ENCODE measurements at regions not wholly inside any gene's neighbourhood (a gene's known extent, or its start where the extent isn't known, plus 50 kb on each side); places are given as distances from the start of the nearest gene placed in this dataset.

GRCh38 chr5:25415970-25416369 is 771.2 kb upstream of the CDH10 start:
- TF ChIP-seq REST (IDR thresholded peaks at IDR 0.05; ENCODE audit: low read depth, low read length) = no peak
- TF ChIP-seq CTCF (IDR thresholded peaks at IDR 0.05) = no peak
- TF ChIP-seq EZH2phosphoT487 (IDR thresholded peaks at IDR 0.05; ENCODE audit: borderline replicate concordance, low read depth) = no peak
- TF ChIP-seq MAX (IDR thresholded peaks at IDR 0.05; ENCODE audit: low read depth) = no peak
- TF ChIP-seq RCOR1 (IDR thresholded peaks at IDR 0.05; ENCODE audit: low read length) = no peak
- TF ChIP-seq RAD21 (IDR thresholded peaks at IDR 0.05; ENCODE audit: low read length) = no peak
- TF ChIP-seq PBX3 (IDR thresholded peaks at IDR 0.05) = no peak
- no peak for TF ChIP-seq POLR2AphosphoS5 (IDR thresholded peaks at IDR 0.05; ENCODE audit: low read depth, low read length)
- no peak for TF ChIP-seq NFIC (IDR thresholded peaks at IDR 0.05; ENCODE audit: borderline replicate concordance)
- TF ChIP-seq TAF1 (IDR thresholded peaks at IDR 0.05; ENCODE audit: borderline replicate concordance, low read depth, low read length) = no peak
- TF ChIP-seq CHD2 (IDR thresholded peaks at IDR 0.05; ENCODE audit: low read length, partially characterized antibody) = no peak
- no peak for TF ChIP-seq SIN3A (IDR thresholded peaks at IDR 0.05; ENCODE audit: borderline replicate concordance, low read depth, low read length)
- no peak for TF ChIP-seq FOXM1 (IDR thresholded peaks at IDR 0.05; ENCODE audit: low read depth)

Data from SK-N-SH (cell line).